GM12891 (cell line): ENCODE measurements at regions not wholly inside any gene's neighbourhood (a gene's known extent, or its start where the extent isn't known, plus 50 kb on each side); places are given as distances from the start of the nearest gene placed in this dataset.

ENCODE experiments used
- POLR2A ChIP-seq: IDR thresholded peaks from 2 replicates; pipeline ENCODE4 v1.6.1; 2011; ENCODE audit warnings: low read depth, low read length, control low read depth
- TAF1 ChIP-seq: IDR thresholded peaks from 2 replicates; pipeline ENCODE4 v1.6.1; 2011; ENCODE audit warnings: low read depth, low read length, control low read depth

DNA sequence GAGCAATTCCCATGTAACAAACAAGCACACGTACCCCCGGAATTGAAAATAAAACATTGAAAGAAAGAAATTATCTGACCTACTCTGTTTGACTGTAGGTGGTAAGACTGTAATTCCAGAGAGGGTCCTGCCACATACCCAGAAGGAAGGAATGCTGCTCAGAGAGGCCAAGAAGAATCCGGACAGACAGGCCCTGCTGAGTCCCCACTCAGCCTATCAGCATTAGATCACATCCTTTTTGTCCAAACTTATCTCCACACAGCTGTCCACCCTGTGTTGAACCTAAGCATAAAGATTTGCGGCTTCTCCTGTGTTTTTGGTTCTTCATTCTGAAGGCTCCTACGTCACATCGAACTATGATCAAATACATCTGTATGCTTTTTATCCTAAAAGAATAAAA, 591.9 kb downstream of the QKI start:
- no peak for TF ChIP-seq TAF1
- TF ChIP-seq POLR2A, result no peak
